Panc1 (cell line): ENCODE measurements at regions not wholly inside any gene's neighbourhood (a gene's known extent, or its start where the extent isn't known, plus 50 kb on each side); places are given as distances from the start of the nearest gene placed in this dataset.
"Not testable (repeated sequence)": the region's sequence is repeated elsewhere in the genome, so short reads cannot be mapped to it uniquely, and the experiment has no call there.

ENCODE experiments used
- POLR2AphosphoS5 ChIP-seq: IDR thresholded peaks from 2 replicates; pipeline ENCODE4 v1.6.1; 2012; ENCODE audit warnings: mild to moderate bottlenecking, low read depth, low read length, moderate library complexity
- TF ChIP-seq, protein P1 (sequence below): fragments of 450-650 bp; IDR thresholded peaks from 2 replicates; pipeline ENCODE4 v1.5.1; 2017; ENCODE audit warnings: mild to moderate bottlenecking

- TF ChIP-seq, protein P1, sequence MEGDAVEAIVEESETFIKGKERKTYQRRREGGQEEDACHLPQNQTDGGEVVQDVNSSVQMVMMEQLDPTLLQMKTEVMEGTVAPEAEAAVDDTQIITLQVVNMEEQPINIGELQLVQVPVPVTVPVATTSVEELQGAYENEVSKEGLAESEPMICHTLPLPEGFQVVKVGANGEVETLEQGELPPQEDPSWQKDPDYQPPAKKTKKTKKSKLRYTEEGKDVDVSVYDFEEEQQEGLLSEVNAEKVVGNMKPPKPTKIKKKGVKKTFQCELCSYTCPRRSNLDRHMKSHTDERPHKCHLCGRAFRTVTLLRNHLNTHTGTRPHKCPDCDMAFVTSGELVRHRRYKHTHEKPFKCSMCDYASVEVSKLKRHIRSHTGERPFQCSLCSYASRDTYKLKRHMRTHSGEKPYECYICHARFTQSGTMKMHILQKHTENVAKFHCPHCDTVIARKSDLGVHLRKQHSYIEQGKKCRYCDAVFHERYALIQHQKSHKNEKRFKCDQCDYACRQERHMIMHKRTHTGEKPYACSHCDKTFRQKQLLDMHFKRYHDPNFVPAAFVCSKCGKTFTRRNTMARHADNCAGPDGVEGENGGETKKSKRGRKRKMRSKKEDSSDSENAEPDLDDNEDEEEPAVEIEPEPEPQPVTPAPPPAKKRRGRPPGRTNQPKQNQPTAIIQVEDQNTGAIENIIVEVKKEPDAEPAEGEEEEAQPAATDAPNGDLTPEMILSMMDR: peak; percentile 37
- not testable (repeated sequence) for TF ChIP-seq POLR2AphosphoS5
Measured at GRCh38 chr1:223920805-223921204, 75.1 kb upstream of the TP53BP2 start.
